HG02973 (cell line): ENCODE measurements at regions not wholly inside any gene's neighbourhood (a gene's known extent, or its start where the extent isn't known, plus 50 kb on each side); places are given as distances from the start of the nearest gene placed in this dataset.

ENCODE experiments used
- ATAC-seq: cut with Tn5 transposase; IDR thresholded peaks from one replicate; pipeline ENCODE4 v1.9.1; 2021; ENCODE audit warnings: moderate library complexity; ENCODE audit not compliant: unreplicated experiment

- ATAC-seq = no peak
Measured at GRCh38 chr10:128312250-128312649, 186.0 kb upstream of the MKI67 start.

GRCh38 chr10:128314686-128315085 lies 188.5 kb upstream of the MKI67 start:
- no peak for ATAC-seq

DNA sequence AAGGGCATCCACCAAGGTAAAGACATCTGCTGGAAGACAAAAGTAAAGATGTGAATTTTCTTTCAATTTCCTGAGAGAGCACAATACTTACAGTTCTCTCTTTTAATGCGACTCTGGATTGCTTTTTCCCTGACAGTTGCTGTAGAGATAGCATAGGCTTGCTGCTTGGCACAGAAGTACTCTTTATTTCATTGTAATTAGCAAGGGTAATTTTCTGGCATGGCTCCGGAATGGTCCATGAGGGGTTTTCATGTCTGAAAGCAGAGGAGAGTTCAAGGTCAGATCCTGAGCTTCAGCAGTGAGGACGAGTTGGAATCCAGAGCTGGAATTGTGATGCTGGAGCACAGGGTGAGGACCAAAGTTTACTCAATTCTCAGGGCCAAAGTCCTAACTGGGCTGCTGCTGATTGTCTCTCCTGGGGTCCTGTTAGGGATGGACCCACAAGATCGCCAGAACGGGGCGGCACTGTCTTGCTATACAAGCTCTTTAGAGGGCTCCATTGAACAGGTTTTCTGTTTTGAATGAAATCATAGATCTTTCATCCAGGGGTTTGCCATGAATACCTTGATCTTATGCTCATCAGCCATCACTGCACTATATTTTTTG lies 190.0 kb upstream of the MKI67 start:
- ATAC-seq = no peak

GRCh38 chr10:128316925-128317324 lies 190.7 kb upstream of the MKI67 start:
- no peak for ATAC-seq

DNA sequence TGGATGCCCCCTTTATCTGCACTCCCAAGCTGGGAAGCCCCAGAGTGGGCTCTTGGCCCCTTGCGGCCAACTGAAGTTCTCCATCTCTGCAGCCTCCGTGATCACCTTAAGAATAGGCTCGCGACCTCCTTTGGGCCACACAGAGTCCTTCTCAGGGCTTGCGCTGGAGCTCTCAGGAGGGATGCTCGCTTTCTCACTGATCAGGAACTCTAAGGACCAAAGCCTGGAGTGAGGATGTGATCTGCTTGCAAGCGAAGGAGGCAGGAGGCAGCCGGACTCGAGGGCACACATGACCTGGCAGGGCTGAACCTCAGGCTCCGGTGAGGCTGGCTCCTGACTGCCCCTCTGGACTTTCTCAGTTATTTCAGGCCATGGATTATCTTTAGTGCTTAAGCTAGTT lies 192.1 kb upstream of the MKI67 start:
- ATAC-seq = no peak

GRCh38 chr10:128318913-128319312 lies 192.7 kb upstream of the MKI67 start:
- no peak for ATAC-seq

DNA sequence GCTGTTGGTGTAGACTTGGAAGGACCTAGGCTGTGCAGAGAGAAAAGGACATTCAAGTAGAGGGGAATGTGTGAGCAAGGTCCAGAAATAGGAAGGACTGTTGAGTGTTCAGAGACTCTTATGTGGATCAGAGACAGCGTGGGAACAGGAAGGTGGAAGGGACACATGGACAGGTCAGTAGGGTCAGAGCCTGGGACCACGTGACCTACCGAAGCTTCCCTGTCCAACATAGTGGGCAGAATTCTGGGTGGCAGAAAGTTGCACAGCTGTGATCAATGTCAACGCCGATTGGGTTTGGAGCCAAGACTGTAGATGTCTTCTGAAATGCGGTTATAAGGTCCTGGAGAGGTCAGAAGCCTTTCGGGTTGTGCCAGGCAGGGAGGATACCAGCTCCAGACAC lies 195.9 kb upstream of the MKI67 start:
- no peak for ATAC-seq

DNA sequence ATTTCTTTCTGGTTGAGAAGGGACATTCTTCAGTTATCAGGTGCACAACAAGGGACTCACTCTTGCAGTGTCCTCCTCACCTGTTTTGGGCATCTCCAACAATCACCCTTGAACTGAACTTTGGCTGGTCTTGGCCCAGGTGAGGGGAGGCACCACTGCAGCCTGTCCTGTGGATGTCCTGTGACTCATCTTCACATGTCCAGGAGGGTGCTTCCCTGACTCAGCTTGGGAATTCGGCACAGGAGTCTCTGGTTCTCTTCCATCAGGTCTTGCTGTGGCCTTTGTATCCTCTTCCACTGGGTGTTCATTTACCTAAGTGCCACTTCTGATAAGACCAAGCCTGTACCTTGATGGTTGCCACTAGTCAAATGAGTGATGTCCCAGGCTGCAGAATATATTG lies 196.7 kb upstream of the MKI67 start:
- ATAC-seq = no peak

GRCh38 chr10:128324058-128324827 lies 198.0 kb upstream of the MKI67 start:
- ATAC-seq = no peak

DNA sequence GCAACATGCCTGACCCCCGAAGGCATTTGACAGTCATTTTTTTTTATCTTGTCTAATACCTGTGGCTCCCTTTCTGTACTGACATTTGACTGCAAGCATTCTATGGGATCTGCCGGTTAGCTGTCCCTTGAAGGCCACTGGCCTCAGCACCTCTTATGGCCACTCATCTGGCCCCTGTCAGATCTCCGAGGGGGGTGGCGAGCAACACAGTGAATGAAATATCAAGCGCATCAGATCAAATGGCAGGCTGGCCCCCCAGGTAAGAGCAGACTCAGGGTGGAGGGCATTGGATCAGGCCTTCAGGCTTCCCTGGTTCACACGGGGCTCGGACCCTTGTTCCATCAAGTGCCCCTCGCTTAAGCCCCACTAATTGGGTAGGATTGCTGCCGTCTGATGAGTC lies 199.6 kb upstream of the MKI67 start:
- ATAC-seq = no peak

- no peak for ATAC-seq
Measured at GRCh38 chr10:128326251-128326650, 200.0 kb upstream of the MKI67 start.

DNA sequence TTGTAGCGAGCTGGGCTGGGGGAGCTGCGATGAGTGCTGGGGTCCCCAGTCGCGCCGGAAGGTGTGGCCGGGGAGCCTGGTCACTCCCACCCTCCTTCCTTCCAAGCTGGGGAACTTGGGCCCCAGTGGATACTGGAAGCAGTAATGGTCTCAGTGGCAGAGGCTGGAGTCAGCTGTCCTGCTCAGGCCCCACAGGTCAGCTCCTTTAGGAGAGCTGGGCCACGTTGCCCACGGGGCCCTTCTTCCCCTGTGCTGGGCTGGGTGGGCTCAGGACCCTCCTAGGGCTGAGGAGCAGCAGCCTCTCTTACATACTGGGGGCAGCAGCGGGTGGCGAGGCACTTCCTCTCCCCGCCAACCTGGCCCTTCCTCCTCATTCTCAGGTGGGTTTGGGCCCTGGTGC lies 200.6 kb upstream of the MKI67 start:
- ATAC-seq = no peak

DNA sequence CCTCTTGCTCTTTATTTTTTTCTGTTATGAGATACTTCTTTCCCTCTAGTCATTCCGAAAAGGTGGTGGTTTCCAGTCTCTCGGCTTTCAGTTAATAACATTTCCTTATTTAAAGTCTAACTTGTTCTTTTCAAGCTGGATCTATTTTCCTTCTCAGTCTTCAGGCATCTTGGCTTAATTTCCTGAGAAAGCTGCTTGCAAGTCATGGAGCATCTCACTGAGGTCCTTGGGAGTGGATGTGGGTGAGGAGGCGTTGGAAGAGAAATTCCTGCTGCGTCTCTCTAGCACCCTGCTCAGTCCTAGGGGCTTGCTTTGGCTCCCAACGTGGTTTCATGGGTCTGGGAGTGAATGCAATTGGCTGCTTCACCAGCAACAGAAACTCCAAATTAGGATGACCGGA lies 210.2 kb upstream of the MKI67 start:
- ATAC-seq = no peak

DNA sequence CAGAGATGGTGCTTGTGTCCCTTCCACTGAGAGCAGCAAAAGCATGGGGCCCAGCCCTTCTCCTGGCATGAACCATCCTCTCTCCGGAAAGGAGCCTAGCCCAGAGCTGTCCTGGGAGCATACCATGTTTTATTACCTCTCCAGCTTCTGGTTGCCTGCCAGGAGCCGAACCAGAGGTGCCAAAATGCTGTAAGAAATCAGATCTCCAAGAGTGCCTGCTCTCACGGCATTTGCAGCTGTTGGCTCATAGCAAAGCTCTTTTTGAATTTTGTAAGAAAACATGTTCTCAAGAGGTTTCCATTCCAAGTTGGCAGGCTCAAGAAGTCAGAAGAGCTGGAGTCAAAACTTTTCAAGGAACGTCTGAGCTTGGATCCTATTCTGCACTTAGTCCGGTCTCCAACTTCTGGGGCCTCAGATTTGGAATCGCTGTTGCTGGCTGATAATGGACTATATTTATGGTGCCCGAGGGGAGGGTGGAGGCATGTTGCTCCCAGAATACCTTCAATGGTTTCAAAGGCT lies 211.7 kb upstream of the MKI67 start:
- no peak for ATAC-seq

DNA sequence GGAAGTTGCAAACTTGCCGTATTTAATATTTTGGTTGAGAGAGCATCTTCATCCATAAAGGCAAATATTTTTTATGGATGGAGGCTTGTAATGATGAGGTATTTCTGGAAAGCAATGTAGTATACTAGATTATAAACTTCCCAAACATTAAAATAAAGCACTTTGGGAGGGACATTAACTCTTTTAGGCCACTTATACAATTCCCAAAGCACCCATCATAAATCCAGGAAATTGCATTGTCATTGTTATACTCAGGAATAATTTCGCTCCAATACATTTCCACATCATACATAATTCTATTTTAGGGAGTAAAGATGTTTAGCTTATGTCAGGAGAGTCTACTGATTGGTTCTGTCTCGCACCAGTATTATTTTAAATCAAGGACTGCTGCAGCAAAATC lies 212.7 kb upstream of the MKI67 start:
- ATAC-seq = no peak

DNA sequence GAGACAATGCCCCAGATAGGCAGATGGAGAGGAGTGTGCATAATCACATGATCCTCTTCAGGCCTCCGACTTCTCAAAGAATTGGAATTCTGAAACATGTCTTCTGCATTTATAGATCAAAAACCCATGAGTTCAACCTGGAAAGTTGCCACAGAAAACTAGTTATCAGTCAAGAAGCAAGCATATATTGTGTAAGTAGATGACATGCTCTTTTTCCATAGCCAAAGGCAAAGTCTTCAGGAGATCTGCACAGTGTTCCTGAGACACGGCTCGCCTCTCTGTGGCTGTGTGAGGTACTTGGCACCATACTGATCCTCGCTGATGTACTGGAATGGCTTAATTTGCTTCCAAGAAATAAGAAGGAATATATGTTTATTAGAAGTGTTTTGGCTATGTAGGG lies 213.5 kb upstream of the MKI67 start:
- ATAC-seq = no peak

- ATAC-seq = no peak
Measured at GRCh38 chr10:128345353-128345752, 219.1 kb upstream of the MKI67 start.

- ATAC-seq = no peak
Measured at GRCh38 chr10:128360783-128361182, 234.6 kb upstream of the MKI67 start.

GRCh38 chr10:128361487-128361886 lies 235.3 kb upstream of the MKI67 start:
- no peak for ATAC-seq

- ATAC-seq = no peak
Measured at GRCh38 chr10:128362514-128362913, 236.3 kb upstream of the MKI67 start.

DNA sequence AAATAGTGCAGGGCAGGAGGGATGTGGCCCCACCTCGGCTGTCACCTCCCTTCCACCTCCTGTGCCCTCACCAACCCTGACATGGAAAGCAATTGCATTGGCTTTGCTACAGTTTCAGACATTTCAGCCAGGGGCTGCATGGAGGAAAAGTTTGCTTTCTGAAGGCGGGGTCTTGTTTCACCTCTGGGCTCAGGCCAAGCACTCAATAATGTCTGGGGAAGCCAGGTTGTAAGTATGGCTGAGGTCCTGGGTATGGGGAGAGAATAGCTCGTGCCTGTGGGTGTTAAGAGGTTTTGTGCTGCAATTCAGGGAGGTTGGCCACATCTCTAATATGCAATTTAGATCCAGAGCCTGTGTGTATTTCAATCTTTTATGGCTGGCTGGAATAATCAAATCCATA lies 238.4 kb upstream of the MKI67 start:
- ATAC-seq = no peak

DNA sequence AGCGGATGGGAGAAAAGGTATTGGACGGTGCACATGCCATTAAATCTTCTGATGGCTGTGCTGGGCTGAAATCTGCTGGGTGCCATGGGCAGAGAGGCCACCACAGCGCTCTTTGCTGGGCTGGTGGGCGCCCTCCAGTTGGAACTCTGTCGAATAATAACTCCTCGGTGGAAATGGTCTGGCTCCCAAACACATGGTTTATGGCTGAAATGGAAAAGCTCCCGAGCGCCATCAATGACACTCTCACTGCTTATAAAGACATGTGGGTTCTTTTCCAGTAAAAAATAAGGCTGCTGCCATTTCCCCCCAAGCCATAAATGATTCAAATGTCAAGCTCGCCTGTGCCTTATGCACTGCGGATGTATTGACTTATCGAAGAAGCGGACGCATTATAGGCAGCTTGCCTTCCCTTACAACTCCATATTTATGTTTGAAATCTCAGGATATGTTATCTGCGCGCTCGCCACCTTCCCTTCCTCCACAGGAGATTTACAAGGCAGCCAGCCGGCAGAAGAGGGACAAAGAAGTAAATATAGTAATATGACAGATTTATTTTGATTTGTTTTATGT lies 239.0 kb upstream of the MKI67 start:
- ATAC-seq = no peak
